ENCODE measurements at regions not wholly inside any gene's neighbourhood (a gene's known extent, or its start where the extent isn't known, plus 50 kb on each side); places are given as distances from the start of the nearest gene placed in this dataset.
"Not testable (repeated sequence)": the region's sequence is repeated elsewhere in the genome, so short reads cannot be mapped to it uniquely, and the experiment has no call there.

DNA sequence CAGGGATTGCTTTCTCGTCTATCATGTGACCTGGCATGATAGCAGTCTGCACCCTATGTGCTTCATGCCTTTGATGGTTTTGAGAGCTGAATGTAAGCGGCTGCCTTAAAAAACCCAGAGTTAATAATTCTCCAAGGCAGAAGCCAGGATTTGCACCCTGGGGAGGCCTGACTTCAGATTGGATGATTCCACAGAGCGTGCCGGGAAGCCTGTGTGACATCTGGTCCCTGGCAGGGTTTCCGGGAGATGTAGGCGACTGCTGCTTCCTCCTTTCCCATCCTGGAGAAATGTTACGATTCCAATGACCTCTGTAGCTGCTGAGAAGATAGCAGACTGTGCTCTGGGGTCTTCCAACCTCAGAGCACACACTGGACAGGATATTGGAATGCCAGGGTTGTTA lies 255.0 kb downstream of the GADD45G start:
- H3K27ac Mint-ChIP-seq (ENCODE audit: unreplicated experiment); POLR2A ChIA-PET; H3K4me3 Mint-ChIP-seq (ENCODE audit: unreplicated experiment); DNase-seq; H3K27me3 Mint-ChIP-seq (ENCODE audit: insufficient read depth, unreplicated experiment); CTCF ChIA-PET; intact Hi-C loops (cut with micrococcal nuclease; ENCODE audit: unreplicated experiment); H3K27me3 ChIP-seq (replicated peaks; ENCODE audit: control insufficient read depth, insufficient read depth, low read length); BruUV-seq (replicated peaks); H3K36me3 ChIP-seq (ENCODE audit: control insufficient read depth, insufficient read depth, low read length); H3K4me1 ChIP-seq; H3K36me3 Mint-ChIP-seq (ENCODE audit: insufficient read depth, unreplicated experiment); H3K9me3 Mint-ChIP-seq (ENCODE audit: unreplicated experiment); H3K9me3 ChIP-seq; H3K4me3 ChIP-seq (ENCODE audit: low read depth, low read length); H3K4me1 Mint-ChIP-seq (ENCODE audit: low read depth, unreplicated experiment): not testable (repeated sequence)

DNA sequence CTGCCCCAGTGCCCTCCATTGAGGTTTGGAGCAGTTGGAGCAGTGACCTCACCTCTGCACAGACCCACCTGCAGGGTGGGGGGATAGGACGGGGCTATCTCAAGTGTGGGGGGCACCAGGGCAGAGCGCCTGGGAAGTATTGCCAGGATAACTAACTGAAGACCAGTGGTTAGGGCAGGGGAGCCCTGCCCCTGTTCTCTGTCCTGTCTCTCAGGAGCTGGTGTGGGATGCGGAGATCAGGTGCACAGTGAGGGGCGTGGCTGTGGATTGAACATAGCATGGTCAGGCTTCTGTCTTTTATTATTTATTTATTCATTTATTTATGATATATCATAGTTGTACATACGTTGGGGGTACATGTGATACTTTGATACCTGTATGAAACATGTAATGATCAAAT lies 256.6 kb downstream of the GADD45G start:
- H3K9me3 ChIP-seq: not testable (repeated sequence)

DNA sequence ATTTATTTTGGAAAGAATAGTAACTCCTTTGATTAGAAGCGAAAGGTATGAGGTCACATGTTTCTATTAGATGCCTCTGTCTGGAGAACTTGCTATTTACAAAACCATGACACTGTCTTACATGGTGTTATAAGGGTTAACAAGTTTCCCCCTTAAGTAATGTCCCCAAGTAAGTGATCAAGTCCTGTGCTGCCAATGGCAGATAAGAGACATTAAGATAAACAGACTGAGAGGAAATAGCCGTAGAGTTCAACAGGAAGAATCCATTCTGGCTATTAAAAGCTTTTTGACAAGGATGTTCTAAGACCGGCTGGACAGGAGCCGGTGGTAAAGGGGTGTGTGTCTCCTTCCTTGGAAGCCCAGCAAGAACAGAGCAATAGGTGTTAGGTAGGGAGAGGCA lies 257.5 kb downstream of the GADD45G start:
- BruUV-seq (replicated peaks): no TSS peak
- H3K4me1 ChIP-seq: no peaks in the 10 kb centered on the region

More for the DNA sequence above, 256.6 kb downstream of the GADD45G start:
- H3K4me1 ChIP-seq; H3K4me3 ChIP-seq (ENCODE audit: low read depth, low read length); POLR2A ChIA-PET; H3K4me1 Mint-ChIP-seq (ENCODE audit: low read depth, unreplicated experiment); DNase-seq; H3K27me3 Mint-ChIP-seq (ENCODE audit: insufficient read depth, unreplicated experiment); H3K36me3 Mint-ChIP-seq (ENCODE audit: insufficient read depth, unreplicated experiment); H3K27ac Mint-ChIP-seq (ENCODE audit: unreplicated experiment); BruUV-seq (replicated peaks); CTCF ChIA-PET; H3K4me3 Mint-ChIP-seq (ENCODE audit: unreplicated experiment); H3K27me3 ChIP-seq (replicated peaks; ENCODE audit: control insufficient read depth, insufficient read depth, low read length); intact Hi-C loops (cut with micrococcal nuclease; ENCODE audit: unreplicated experiment); H3K36me3 ChIP-seq (ENCODE audit: control insufficient read depth, insufficient read depth, low read length); H3K9me3 Mint-ChIP-seq (ENCODE audit: unreplicated experiment): not testable (repeated sequence)

DNA sequence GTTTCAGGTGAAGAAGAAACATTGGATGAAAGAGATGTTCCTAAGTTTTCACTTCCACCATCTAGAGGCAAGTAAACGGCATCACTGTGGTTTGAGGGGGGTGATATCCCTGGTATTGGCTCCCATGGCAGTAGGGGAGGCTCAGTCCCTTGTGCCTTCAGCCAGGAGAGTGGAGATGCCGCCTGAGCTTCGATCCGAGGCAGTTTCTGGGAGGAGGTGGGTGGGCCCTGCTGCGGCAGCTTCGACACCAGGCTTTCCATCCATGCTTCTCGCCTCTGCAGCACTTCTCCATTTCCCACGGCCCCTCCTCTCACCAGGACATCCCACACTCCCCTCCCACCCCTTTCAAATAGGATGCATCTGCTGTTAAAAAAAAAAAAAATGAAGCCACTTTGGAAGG lies 258.3 kb downstream of the GADD45G start:
- no peak for DNase-seq
- no peaks in the 10 kb centered on the region for H3K4me1 Mint-ChIP-seq (ENCODE audit: low read depth, unreplicated experiment)
- H3K9me3 ChIP-seq: no peaks in the 10 kb centered on the region
- no peak overlapping the region for H3K4me3 ChIP-seq (ENCODE audit: low read depth, low read length)
- H3K27ac Mint-ChIP-seq (ENCODE audit: unreplicated experiment): no peak overlapping the region
- H3K27me3 Mint-ChIP-seq (ENCODE audit: insufficient read depth, unreplicated experiment): no peaks in the 10 kb centered on the region
- no peaks in the 10 kb centered on the region for H3K27me3 ChIP-seq (replicated peaks; ENCODE audit: control insufficient read depth, insufficient read depth, low read length)
- no peaks in the 10 kb centered on the region for H3K36me3 ChIP-seq (ENCODE audit: control insufficient read depth, insufficient read depth, low read length)
- ChIA-PET CTCF (no interaction called here), POLR2A (no interaction called here)
- H3K9me3 Mint-ChIP-seq (ENCODE audit: unreplicated experiment): no peaks in the 10 kb centered on the region
- H3K36me3 Mint-ChIP-seq (ENCODE audit: insufficient read depth, unreplicated experiment): no peaks in the 10 kb centered on the region
- BruUV-seq (replicated peaks): no TSS peak
- H3K4me1 ChIP-seq: no peaks in the 10 kb centered on the region
- intact Hi-C loops (cut with micrococcal nuclease; ENCODE audit: unreplicated experiment): no loop called here
- TF ChIP-seq, protein P1, sequence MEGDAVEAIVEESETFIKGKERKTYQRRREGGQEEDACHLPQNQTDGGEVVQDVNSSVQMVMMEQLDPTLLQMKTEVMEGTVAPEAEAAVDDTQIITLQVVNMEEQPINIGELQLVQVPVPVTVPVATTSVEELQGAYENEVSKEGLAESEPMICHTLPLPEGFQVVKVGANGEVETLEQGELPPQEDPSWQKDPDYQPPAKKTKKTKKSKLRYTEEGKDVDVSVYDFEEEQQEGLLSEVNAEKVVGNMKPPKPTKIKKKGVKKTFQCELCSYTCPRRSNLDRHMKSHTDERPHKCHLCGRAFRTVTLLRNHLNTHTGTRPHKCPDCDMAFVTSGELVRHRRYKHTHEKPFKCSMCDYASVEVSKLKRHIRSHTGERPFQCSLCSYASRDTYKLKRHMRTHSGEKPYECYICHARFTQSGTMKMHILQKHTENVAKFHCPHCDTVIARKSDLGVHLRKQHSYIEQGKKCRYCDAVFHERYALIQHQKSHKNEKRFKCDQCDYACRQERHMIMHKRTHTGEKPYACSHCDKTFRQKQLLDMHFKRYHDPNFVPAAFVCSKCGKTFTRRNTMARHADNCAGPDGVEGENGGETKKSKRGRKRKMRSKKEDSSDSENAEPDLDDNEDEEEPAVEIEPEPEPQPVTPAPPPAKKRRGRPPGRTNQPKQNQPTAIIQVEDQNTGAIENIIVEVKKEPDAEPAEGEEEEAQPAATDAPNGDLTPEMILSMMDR (IDR thresholded peaks at IDR 0.05; ENCODE audit: insufficient read depth in 1 of 2, low read depth in 1 of 2, low read length in 1 of 2, severe bottlenecking in 1 of 2, unreplicated experiment in 1 of 2): no peak
- H3K4me3 Mint-ChIP-seq (ENCODE audit: unreplicated experiment): no peak overlapping the region

More for the DNA sequence above, 257.5 kb downstream of the GADD45G start:
- Histone ChIP-seq H3K27me3 (replicated peaks; ENCODE audit: control insufficient read depth, insufficient read depth, low read length) (no peaks in the 10 kb centered on the region), H3K4me3 (ENCODE audit: low read depth, low read length) (no peak overlapping the region), H3K36me3 (ENCODE audit: control insufficient read depth, insufficient read depth, low read length) (no peaks in the 10 kb centered on the region), H3K9me3 (no peaks in the 10 kb centered on the region)
- DNase-seq: no peak
- CTCF ChIA-PET: no interaction called here
- no peak overlapping the region for H3K4me3 Mint-ChIP-seq (ENCODE audit: unreplicated experiment)
- H3K27me3 Mint-ChIP-seq (ENCODE audit: insufficient read depth, unreplicated experiment): no peaks in the 10 kb centered on the region
- H3K9me3 Mint-ChIP-seq (ENCODE audit: unreplicated experiment): no peaks in the 10 kb centered on the region
- intact Hi-C loops (cut with micrococcal nuclease; ENCODE audit: unreplicated experiment): no loop called here
- no peaks in the 10 kb centered on the region for H3K4me1 Mint-ChIP-seq (ENCODE audit: low read depth, unreplicated experiment)
- no peak overlapping the region for H3K27ac Mint-ChIP-seq (ENCODE audit: unreplicated experiment)
- no peaks in the 10 kb centered on the region for H3K36me3 Mint-ChIP-seq (ENCODE audit: insufficient read depth, unreplicated experiment)
- POLR2A ChIA-PET: no interaction called here
- TF ChIP-seq, protein P1 (IDR thresholded peaks at IDR 0.05; ENCODE audit: insufficient read depth in 1 of 2, low read depth in 1 of 2, low read length in 1 of 2, severe bottlenecking in 1 of 2, unreplicated experiment in 1 of 2): no peak

Measured in Caco-2 (cell line).